Keratinocyte (primary cell): ENCODE measurements at regions not wholly inside any gene's neighbourhood (a gene's known extent, or its start where the extent isn't known, plus 50 kb on each side); places are given as distances from the start of the nearest gene placed in this dataset.

ENCODE experiments used
- DNase-seq: peaks from one replicate; pipeline ENCODE4 v3.0.0-alpha.2; 2011; ENCODE audit warnings: low read depth, missing footprints, low spot score
- FAIRE-seq: peaks from 2 replicates; lab custom pipeline; 2011; peaks lifted over from hg19 to GRCh38; lab: Jason Lieb, UNC
- H2AFZ ChIP-seq: 2 replicates; pipeline ENCODE4 v1.6.0; 2012; ENCODE audit warnings: low read length, control low read depth, inconsistent platforms; ENCODE audit not compliant: control insufficient read depth
- H3K27ac ChIP-seq: 2 replicates; pipeline ENCODE4 v1.5.1; 2011; ENCODE audit warnings: low read length; ENCODE audit not compliant: control insufficient read depth, insufficient read depth
- H3K27me3 ChIP-seq: 3 replicates; pipeline ENCODE4 v1.6.0; 2011; ENCODE audit warnings: low read length; ENCODE audit not compliant: control insufficient read depth, insufficient read depth; ENCODE audit errors: extremely low read depth
- H3K36me3 ChIP-seq, 2 experiments: 2 replicates in 1 of 2; 3 replicates in 1 of 2; pipeline ENCODE4 v1.5.1; 2011; ENCODE audit warnings: low read length in 2 of 2, mild to moderate bottlenecking in 1 of 2; ENCODE audit not compliant: control insufficient read depth in 2 of 2, insufficient read depth in 2 of 2; ENCODE audit errors: extremely low read depth in 1 of 2
- H3K4me1 ChIP-seq: 3 replicates; pipeline ENCODE4 v1.5.1; 2011; ENCODE audit warnings: low read length; ENCODE audit not compliant: control insufficient read depth, insufficient read depth; ENCODE audit errors: extremely low read depth
- H3K4me2 ChIP-seq: 3 replicates; pipeline ENCODE4 v1.6.0; 2011; ENCODE audit warnings: low read depth, low read length; ENCODE audit not compliant: control insufficient read depth, insufficient read depth; ENCODE audit errors: extremely low read depth
- H3K4me3 ChIP-seq, 3 experiments: fragments of 200-600 bp in 1 of 3; sonication (generic) in 1 of 3; 2 replicates in 2 of 3; 3 replicates in 1 of 3; pipeline ENCODE4 v1.5.1; 2011 to 2016; ENCODE audit warnings: low read length in 3 of 3, mild to moderate bottlenecking in 3 of 3, control low read depth in 2 of 3, inconsistent platforms in 1 of 3, low read depth in 1 of 3, mixed read lengths in 1 of 3, mixed run types in 1 of 3, moderate library complexity in 1 of 3; ENCODE audit not compliant: control insufficient read depth in 2 of 3, insufficient read depth in 2 of 3; ENCODE audit errors: extremely low read depth in 1 of 3
- H3K79me2 ChIP-seq: 2 replicates; pipeline ENCODE4 v1.6.0; 2012; ENCODE audit warnings: low read length; ENCODE audit not compliant: control insufficient read depth, insufficient read depth
- H3K9ac ChIP-seq: 3 replicates; pipeline ENCODE4 v1.6.0; 2011; ENCODE audit warnings: low read length; ENCODE audit not compliant: control insufficient read depth, insufficient read depth; ENCODE audit errors: extremely low read depth
- H3K9me1 ChIP-seq: 3 replicates; pipeline ENCODE4 v1.6.0; 2011; ENCODE audit warnings: low read length; ENCODE audit not compliant: control insufficient read depth, insufficient read depth; ENCODE audit errors: extremely low read depth
- H3K9me3 ChIP-seq: 2 replicates; pipeline ENCODE4 v1.5.1; 2012; ENCODE audit warnings: low read depth, low read length; ENCODE audit not compliant: control insufficient read depth
- H4K20me1 ChIP-seq: 3 replicates; pipeline ENCODE4 v1.6.0; 2011; ENCODE audit warnings: low read length; ENCODE audit not compliant: control insufficient read depth, insufficient read depth; ENCODE audit errors: extremely low read depth
- EZH2 ChIP-seq: IDR thresholded peaks from one replicate; pipeline ENCODE4 v1.6.1; 2012; ENCODE audit warnings: inconsistent platforms, mild to moderate bottlenecking, low read length, moderate library complexity
- dilution Hi-C: fragments of 300-500 bp; cut with MboI; formaldehyde crosslinking; loops from one replicate; pipeline ENCODE4 v1.7.0; 2020; ENCODE audit warnings: low sequenced_read_pairs; ENCODE audit not compliant: extremely low pct_ligation_motif_present
- TF ChIP-seq, protein P1 (sequence below), 3 experiments: IDR thresholded peaks in 1 of 3; conservative IDR thresholded peaks in 1 of 3; optimal IDR thresholded peaks in 1 of 3; 2 replicates in 2 of 3; 3 replicates in 1 of 3; pipeline versions ENCODE3 to v1.5.1; 2011; ENCODE audit warnings: low read length in 3 of 3, mild to moderate bottlenecking in 3 of 3, moderate library complexity in 2 of 3, control low read depth in 1 of 3, inconsistent platforms in 1 of 3; ENCODE audit not compliant: insufficient read depth in 2 of 3; ENCODE audit errors: extremely low read depth in 1 of 3

DNA sequence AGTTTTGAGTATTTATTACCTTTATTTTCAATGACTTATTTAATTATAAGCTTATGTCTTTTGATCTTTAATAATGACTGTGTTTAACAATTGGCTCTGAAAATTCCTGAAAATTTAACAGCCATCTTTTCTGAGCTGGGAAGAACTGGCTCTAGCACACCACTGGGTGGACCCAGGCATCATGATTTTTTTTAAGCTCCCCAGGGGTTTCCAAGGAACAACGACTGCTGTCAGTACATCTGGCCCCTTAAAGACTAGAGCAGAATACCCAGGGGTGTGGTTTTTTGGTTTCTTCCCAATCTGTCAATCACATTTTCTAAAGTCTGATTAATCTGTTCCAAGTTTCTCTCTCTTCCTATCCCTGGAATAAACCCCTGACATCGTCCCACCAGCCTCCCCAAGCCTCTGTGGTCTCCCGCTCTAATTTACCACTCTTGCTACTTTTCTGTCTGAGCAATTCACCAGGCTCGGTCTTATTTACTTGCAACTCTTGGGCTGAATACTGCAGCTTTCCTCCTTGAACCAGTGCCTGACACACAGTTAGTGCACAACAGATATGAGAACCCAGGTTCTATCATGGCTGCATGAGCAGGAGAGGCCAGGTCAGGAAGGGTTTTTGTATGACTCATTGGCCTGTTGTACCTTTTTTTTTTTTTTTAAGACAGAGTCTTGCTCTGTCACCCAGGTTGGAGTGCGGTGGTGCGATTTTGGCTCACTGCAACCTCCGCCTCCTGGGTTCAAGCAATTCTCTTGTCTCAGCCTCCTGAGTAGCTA, 321.9 kb downstream of the ZSWIM6 start:
- H3K9ac ChIP-seq, result no peak overlapping the region
- TF ChIP-seq EZH2, result no peak
- TF ChIP-seq, protein P1, sequence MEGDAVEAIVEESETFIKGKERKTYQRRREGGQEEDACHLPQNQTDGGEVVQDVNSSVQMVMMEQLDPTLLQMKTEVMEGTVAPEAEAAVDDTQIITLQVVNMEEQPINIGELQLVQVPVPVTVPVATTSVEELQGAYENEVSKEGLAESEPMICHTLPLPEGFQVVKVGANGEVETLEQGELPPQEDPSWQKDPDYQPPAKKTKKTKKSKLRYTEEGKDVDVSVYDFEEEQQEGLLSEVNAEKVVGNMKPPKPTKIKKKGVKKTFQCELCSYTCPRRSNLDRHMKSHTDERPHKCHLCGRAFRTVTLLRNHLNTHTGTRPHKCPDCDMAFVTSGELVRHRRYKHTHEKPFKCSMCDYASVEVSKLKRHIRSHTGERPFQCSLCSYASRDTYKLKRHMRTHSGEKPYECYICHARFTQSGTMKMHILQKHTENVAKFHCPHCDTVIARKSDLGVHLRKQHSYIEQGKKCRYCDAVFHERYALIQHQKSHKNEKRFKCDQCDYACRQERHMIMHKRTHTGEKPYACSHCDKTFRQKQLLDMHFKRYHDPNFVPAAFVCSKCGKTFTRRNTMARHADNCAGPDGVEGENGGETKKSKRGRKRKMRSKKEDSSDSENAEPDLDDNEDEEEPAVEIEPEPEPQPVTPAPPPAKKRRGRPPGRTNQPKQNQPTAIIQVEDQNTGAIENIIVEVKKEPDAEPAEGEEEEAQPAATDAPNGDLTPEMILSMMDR (optimal IDR thresholded peaks at IDR 0.05 in 1 of 3, IDR thresholded peaks at IDR 0.05 in 1 of 3, conservative IDR thresholded peaks at IDR 0.05 in 1 of 3; ENCODE audit: extremely low read depth in 1 of 3, insufficient read depth in 2 of 3, low read length in 3 of 3), result no peak
- no peaks in the 10 kb centered on the region for H3K27me3 ChIP-seq
- DNase-seq (no peak), FAIRE-seq (no peak)
- no peak overlapping the region for H2AFZ ChIP-seq
- no peaks in the 10 kb centered on the region for H4K20me1 ChIP-seq
- no peaks in the 10 kb centered on the region for H3K9me1 ChIP-seq
- no peaks in the 10 kb centered on the region for H3K36me3 ChIP-seq
- H3K79me2 ChIP-seq, result no peaks in the 10 kb centered on the region
- H3K4me1 ChIP-seq, result no peaks in the 10 kb centered on the region
- H3K4me3 ChIP-seq, result no peak overlapping the region
- H3K27ac ChIP-seq, result no peak overlapping the region
- dilution Hi-C loops, result no loop called here
- H3K4me2 ChIP-seq, result no peak overlapping the region
- H3K9me3 ChIP-seq, result no peaks in the 10 kb centered on the region

DNA sequence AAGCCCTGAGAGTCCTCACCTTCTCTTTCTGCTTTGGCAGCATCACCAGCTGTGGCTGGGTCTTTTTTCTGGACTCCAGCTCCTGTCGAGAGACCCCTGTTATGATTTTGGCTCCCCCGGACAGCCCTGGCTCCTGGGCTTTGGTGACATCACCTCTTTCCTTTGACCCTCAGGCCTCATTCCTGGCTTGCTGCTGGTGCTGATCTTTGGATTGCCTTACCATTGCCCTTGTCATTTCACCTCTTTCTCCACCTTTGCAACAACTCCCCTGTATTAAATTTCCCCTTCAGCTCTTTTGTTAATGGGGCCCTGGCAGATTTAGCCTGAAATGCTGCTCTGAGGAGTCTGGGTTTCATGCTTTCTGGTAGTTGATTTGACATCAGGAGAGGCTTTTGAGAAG, 322.8 kb downstream of the ZSWIM6 start:
- Histone ChIP-seq H3K4me2 (no peak overlapping the region), H3K27ac (no peak overlapping the region), H3K9me1 (no peaks in the 10 kb centered on the region), H3K79me2 (no peaks in the 10 kb centered on the region), H3K4me3 (no peak overlapping the region), H3K9ac (no peak overlapping the region), H3K27me3 (no peaks in the 10 kb centered on the region), H2AFZ (no peak overlapping the region), H3K9me3 (no peaks in the 10 kb centered on the region), H4K20me1 (no peaks in the 10 kb centered on the region), H3K36me3 (no peaks in the 10 kb centered on the region), H3K4me1 (no peaks in the 10 kb centered on the region)
- DNase-seq (no peak), FAIRE-seq (no peak)
- dilution Hi-C loops, result no loop called here
- no peak for TF ChIP-seq EZH2
- TF ChIP-seq, protein P1 (optimal IDR thresholded peaks at IDR 0.05 in 1 of 3, IDR thresholded peaks at IDR 0.05 in 1 of 3, conservative IDR thresholded peaks at IDR 0.05 in 1 of 3; ENCODE audit: extremely low read depth in 1 of 3, insufficient read depth in 2 of 3, low read length in 3 of 3), result no peak
